ENCODE measurements at regions not wholly inside any gene's neighbourhood (a gene's known extent, or its start where the extent isn't known, plus 50 kb on each side); places are given as distances from the start of the nearest gene placed in this dataset.

DNA sequence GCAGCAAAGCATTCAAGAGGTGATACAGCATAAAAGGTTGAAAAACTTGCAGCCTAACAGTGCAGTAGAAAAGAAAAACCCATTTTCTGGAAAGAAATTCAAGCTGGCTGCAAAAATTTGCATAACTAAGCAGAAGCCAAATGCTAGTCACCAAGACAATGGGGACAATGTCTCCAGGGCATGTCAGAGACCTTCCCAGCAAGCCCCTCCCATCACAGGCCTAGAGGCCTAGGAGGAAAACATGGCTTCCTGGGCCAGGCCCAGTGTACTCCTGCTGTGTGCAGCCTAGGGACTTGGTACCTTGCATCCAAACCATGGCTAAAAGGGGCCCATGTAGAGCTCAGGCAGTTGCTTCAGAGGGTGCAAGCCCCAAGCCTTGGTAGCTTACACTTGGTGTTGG, 405.1 kb upstream of the CYRIA start:
- Histone ChIP-seq H3K4me3 (ENCODE audit: low read depth in 2 of 2, low read length in 1 of 2) (no peak overlapping the region), H3K79me2 (ENCODE audit: insufficient read depth) (no peaks in the 10 kb centered on the region), H3K4me1 (ENCODE audit: control insufficient read depth in 1 of 2, insufficient read depth in 2 of 2, low read depth in 1 of 2, low read length in 1 of 2) (no peaks in the 10 kb centered on the region), H3K27me3 (ENCODE audit: insufficient read depth) (no peaks in the 10 kb centered on the region), H3K9ac (no peak overlapping the region), H3K36me3 (replicated peaks in 1 of 2; ENCODE audit: control insufficient read depth in 1 of 2, insufficient read depth in 2 of 2, low read length in 1 of 2) (no peaks in the 10 kb centered on the region), H2AFZ (ENCODE audit: low read depth) (no peak overlapping the region), H3K27ac (ENCODE audit: low read depth in 2 of 2, low read length in 1 of 2) (no peak overlapping the region), H3K9me2 (no peaks in the 10 kb centered on the region), H3K9me3 (no peaks in the 10 kb centered on the region), H3F3A (replicated peaks; ENCODE audit: insufficient read depth) (no peaks in the 10 kb centered on the region), H3K4me2 (no peak overlapping the region), H4K20me1 (ENCODE audit: insufficient read depth) (no peaks in the 10 kb centered on the region)
- CTCF ChIA-PET, result interaction anchor here (1.2 kb wide), 1 partner anchor 12 kb away, joined by 6 read pairs; no protein-coding TSS in a partner anchor
- POLR2A ChIA-PET, result no interaction called here
- no peak for DNase-seq
- TF ChIP-seq MXI1 (IDR thresholded peaks at IDR 0.05; ENCODE audit: low read depth, low read length), result no peak
- TF ChIP-seq, protein P1, sequence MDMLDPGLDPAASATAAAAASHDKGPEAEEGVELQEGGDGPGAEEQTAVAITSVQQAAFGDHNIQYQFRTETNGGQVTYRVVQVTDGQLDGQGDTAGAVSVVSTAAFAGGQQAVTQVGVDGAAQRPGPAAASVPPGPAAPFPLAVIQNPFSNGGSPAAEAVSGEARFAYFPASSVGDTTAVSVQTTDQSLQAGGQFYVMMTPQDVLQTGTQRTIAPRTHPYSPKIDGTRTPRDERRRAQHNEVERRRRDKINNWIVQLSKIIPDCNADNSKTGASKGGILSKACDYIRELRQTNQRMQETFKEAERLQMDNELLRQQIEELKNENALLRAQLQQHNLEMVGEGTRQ (IDR thresholded peaks at IDR 0.05; ENCODE audit: borderline replicate concordance, low read depth, low read length), result no peak
- no peak for TF ChIP-seq RFX5 (IDR thresholded peaks at IDR 0.05; ENCODE audit: low read length)
- no peak for TF ChIP-seq MAX (IDR thresholded peaks at IDR 0.05; ENCODE audit: low read depth)
- TF ChIP-seq, protein P2, sequence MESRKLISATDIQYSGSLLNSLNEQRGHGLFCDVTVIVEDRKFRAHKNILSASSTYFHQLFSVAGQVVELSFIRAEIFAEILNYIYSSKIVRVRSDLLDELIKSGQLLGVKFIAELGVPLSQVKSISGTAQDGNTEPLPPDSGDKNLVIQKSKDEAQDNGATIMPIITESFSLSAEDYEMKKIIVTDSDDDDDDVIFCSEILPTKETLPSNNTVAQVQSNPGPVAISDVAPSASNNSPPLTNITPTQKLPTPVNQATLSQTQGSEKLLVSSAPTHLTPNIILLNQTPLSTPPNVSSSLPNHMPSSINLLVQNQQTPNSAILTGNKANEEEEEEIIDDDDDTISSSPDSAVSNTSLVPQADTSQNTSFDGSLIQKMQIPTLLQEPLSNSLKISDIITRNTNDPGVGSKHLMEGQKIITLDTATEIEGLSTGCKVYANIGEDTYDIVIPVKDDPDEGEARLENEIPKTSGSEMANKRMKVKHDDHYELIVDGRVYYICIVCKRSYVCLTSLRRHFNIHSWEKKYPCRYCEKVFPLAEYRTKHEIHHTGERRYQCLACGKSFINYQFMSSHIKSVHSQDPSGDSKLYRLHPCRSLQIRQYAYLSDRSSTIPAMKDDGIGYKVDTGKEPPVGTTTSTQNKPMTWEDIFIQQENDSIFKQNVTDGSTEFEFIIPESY (IDR thresholded peaks at IDR 0.05; ENCODE audit: borderline replicate concordance, low read depth), result no peak
- TF ChIP-seq YY1 (IDR thresholded peaks at IDR 0.05; ENCODE audit: low read depth), result no peak
- TF ChIP-seq TCF12 (IDR thresholded peaks at IDR 0.05), result no peak
- TF ChIP-seq, protein P3, sequence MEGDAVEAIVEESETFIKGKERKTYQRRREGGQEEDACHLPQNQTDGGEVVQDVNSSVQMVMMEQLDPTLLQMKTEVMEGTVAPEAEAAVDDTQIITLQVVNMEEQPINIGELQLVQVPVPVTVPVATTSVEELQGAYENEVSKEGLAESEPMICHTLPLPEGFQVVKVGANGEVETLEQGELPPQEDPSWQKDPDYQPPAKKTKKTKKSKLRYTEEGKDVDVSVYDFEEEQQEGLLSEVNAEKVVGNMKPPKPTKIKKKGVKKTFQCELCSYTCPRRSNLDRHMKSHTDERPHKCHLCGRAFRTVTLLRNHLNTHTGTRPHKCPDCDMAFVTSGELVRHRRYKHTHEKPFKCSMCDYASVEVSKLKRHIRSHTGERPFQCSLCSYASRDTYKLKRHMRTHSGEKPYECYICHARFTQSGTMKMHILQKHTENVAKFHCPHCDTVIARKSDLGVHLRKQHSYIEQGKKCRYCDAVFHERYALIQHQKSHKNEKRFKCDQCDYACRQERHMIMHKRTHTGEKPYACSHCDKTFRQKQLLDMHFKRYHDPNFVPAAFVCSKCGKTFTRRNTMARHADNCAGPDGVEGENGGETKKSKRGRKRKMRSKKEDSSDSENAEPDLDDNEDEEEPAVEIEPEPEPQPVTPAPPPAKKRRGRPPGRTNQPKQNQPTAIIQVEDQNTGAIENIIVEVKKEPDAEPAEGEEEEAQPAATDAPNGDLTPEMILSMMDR (IDR thresholded peaks at IDR 0.05), result no peak

- no peak for DNase-seq
- H4K20me1 ChIP-seq (ENCODE audit: insufficient read depth), result no peaks in the 10 kb centered on the region
- no peaks in the 10 kb centered on the region for H3K9me2 ChIP-seq
- H3K4me1 ChIP-seq (ENCODE audit: control insufficient read depth in 1 of 2, insufficient read depth in 2 of 2, low read depth in 1 of 2, low read length in 1 of 2), result no peaks in the 10 kb centered on the region
- H3K27me3 ChIP-seq (ENCODE audit: insufficient read depth), result no peaks in the 10 kb centered on the region
- no peaks in the 10 kb centered on the region for H3K79me2 ChIP-seq (ENCODE audit: insufficient read depth)
- no peaks in the 10 kb centered on the region for H3K9me3 ChIP-seq
- H3K27ac ChIP-seq (ENCODE audit: low read depth in 2 of 2, low read length in 1 of 2), result no peak overlapping the region
- no peak overlapping the region for H3K4me2 ChIP-seq
- no peak overlapping the region for H3K4me3 ChIP-seq (ENCODE audit: low read depth in 2 of 2, low read length in 1 of 2)
- no peak for TF ChIP-seq EP300 (IDR thresholded peaks at IDR 0.05; ENCODE audit: borderline replicate concordance in 1 of 2, low read depth in 1 of 2, low read length in 1 of 2)
- TF ChIP-seq, protein P3 (IDR thresholded peaks at IDR 0.05), result no peak
- no peak for TF ChIP-seq RFX5 (IDR thresholded peaks at IDR 0.05; ENCODE audit: low read length)
- TF ChIP-seq FOXJ3 (CRISPR knock-in tag; IDR thresholded peaks at IDR 0.05), result no peak
- TF ChIP-seq MAX (IDR thresholded peaks at IDR 0.05; ENCODE audit: low read depth), result no peak
- TF ChIP-seq RAD21 (IDR thresholded peaks at IDR 0.05; ENCODE audit: low read length), result no peak
- H3F3A ChIP-seq (replicated peaks; ENCODE audit: insufficient read depth), result no peaks in the 10 kb centered on the region
- H3K9ac ChIP-seq, result no peak overlapping the region
- CTCF ChIA-PET, result interaction anchor here (1.8 kb wide), 1 partner anchor 13 kb away, joined by 6 read pairs; no protein-coding TSS in a partner anchor
- H3K36me3 ChIP-seq (replicated peaks in 1 of 2; ENCODE audit: control insufficient read depth in 1 of 2, insufficient read depth in 2 of 2, low read length in 1 of 2), result no peaks in the 10 kb centered on the region
- POLR2A ChIA-PET, result no interaction called here
- no peak overlapping the region for H2AFZ ChIP-seq (ENCODE audit: low read depth)
- 29% methylated on average over 4 of the region's 4 CpGs for WGBS (ENCODE audit: low lambda C conversion rate)
Observed at GRCh38 chr2:17069564-17069963, 403.9 kb upstream of the CYRIA start.
